Natural killer cell treated with Interleukin-12 subunit alpha and Interleukin-12 subunit beta and Interleukin-15 and Interleukin-18, amount 100 ng/mL, for 72 hours (primary cell): ENCODE measurements at regions not wholly inside any gene's neighbourhood (a gene's known extent, or its start where the extent isn't known, plus 50 kb on each side); places are given as distances from the start of the nearest gene placed in this dataset.
"Not testable (repeated sequence)": the region's sequence is repeated elsewhere in the genome, so short reads cannot be mapped to it uniquely, and the experiment has no call there.

Experiments
- ATAC-seq, 2 donors: fragments of 150-1000 bp; cut with Tn5 transposase in 1 of 2; sonication (Bioruptor Pico), chemical (Tn5 transposase) in 1 of 2; 2 replicates each; pipeline ENCODE4 v1.10.0; 2021
- DNase-seq: peaks from one replicate; pipeline ENCODE4 v3.0.0; 2022; ENCODE audit warnings: low spot score
- H3K27ac Mint-ChIP-seq, 2 donors: 1 replicate in 1 of 2; 2 replicates in 1 of 2; pipeline ENCODE4 v1.8.0; 2022; ENCODE audit warnings: mixed read lengths in 2 of 2, mild to moderate bottlenecking in 1 of 2, moderate library complexity in 1 of 2
- H3K27me3 Mint-ChIP-seq, 2 donors: 1 replicate in 1 of 2; 2 replicates in 1 of 2; pipeline ENCODE4 v1.8.0; 2022; ENCODE audit warnings: mixed read lengths in 2 of 2
- H3K36me3 Mint-ChIP-seq: one replicate; pipeline ENCODE4 v1.8.0; 2022; ENCODE audit warnings: mixed read lengths
- H3K4me1 Mint-ChIP-seq, 2 donors: 1 replicate in 1 of 2; 2 replicates in 1 of 2; pipeline ENCODE4 v1.8.0; 2022; ENCODE audit warnings: low read depth in 2 of 2, mixed read lengths in 2 of 2, mild to moderate bottlenecking in 1 of 2
- H3K4me3 Mint-ChIP-seq: one replicate; pipeline ENCODE4 v1.8.0; 2022; ENCODE audit warnings: mixed read lengths
- H3K9me3 Mint-ChIP-seq: 2 replicates; pipeline ENCODE4 v1.8.0; 2022; ENCODE audit warnings: mixed read lengths

- not testable (repeated sequence) for DNase-seq, H3K9me3 Mint-ChIP-seq, H3K27me3 Mint-ChIP-seq, H3K27ac Mint-ChIP-seq, ATAC-seq, H3K4me3 Mint-ChIP-seq, H3K36me3 Mint-ChIP-seq, H3K4me1 Mint-ChIP-seq
Measured at GRCh38 chr9:94438336-94438735, 109.9 kb upstream of the NUTM2F start.

DNA sequence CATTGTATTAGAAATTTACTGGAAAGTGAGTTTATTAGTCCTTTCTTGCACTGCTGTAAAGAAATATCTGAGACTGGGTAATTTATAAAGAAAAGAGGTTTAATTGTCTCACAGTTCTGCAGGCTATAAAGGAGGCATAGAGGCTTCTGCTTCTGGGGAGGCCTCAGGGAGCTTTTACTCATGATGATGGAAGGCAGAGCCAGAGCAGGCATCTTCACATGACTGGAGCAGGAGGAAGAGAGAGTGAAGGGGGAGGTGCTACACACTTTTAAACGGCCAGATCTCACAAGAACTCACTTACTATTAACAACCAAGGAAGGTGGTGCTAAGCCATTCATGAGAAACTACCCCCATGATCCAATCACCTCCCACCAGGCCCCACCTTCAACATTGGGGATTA is 112.7 kb upstream of the NUTM2F start:
- H3K36me3 Mint-ChIP-seq, H3K4me1 Mint-ChIP-seq, H3K27me3 Mint-ChIP-seq, H3K27ac Mint-ChIP-seq, H3K9me3 Mint-ChIP-seq, H3K4me3 Mint-ChIP-seq, DNase-seq, ATAC-seq: not testable (repeated sequence)

GRCh38 chr9:94441796-94442195 is 113.1 kb upstream of the PCAT7 start:
- ATAC-seq = no peak
- H3K36me3 Mint-ChIP-seq = peaks cover 10% of the 10 kb centered on the region
- H3K4me3 Mint-ChIP-seq = no peak overlapping the region
- no peaks in the 10 kb centered on the region for H3K27me3 Mint-ChIP-seq
- no peak for DNase-seq
- no peak overlapping the region for H3K27ac Mint-ChIP-seq
- no peaks in the 10 kb centered on the region for H3K9me3 Mint-ChIP-seq
- H3K4me1 Mint-ChIP-seq = peaks cover 0 to 2% of the 10 kb centered on the region in 2 donors

- Mint-ChIP-seq H3K4me3 (no peak overlapping the region), H3K9me3 (no peaks in the 10 kb centered on the region), H3K36me3 (peaks cover 10% of the 10 kb centered on the region), H3K4me1 (peaks cover 0 to 2% of the 10 kb centered on the region in 2 donors), H3K27me3 (no peaks in the 10 kb centered on the region), H3K27ac (no peak overlapping the region)
- ATAC-seq (no peak), DNase-seq (no peak)
Measured at GRCh38 chr9:94443032-94443722, 111.7 kb upstream of the PCAT7 start.

DNA sequence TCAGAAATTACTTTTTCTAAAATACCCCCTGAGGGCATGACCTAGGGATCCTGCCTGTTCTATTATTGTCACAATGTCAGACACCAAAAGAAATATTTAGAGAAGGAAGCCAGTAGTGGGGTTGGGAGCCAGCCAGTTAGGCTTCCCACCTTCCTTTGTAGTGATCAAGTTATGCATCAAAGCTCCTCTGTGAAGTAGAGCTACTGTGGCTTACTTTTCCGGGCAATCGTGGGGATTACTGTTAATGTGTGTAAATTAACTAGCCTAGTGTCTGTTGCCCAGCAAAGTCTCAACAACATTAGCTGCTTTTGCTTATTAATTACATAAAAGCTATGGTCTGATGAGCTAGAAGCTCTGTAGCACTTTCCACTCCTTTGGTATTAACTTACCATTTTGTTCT is 109.0 kb upstream of the PCAT7 start:
- ATAC-seq (no peak), DNase-seq (no peak)
- no peak overlapping the region for H3K4me3 Mint-ChIP-seq
- H3K27me3 Mint-ChIP-seq = no peaks in the 10 kb centered on the region
- peaks cover 15% of the 10 kb centered on the region for H3K36me3 Mint-ChIP-seq
- H3K4me1 Mint-ChIP-seq = peaks cover 0 to 2% of the 10 kb centered on the region in 2 donors
- H3K27ac Mint-ChIP-seq = no peak overlapping the region
- no peaks in the 10 kb centered on the region for H3K9me3 Mint-ChIP-seq

GRCh38 chr9:94449486-94449885 is 105.4 kb upstream of the PCAT7 start:
- no peaks in the 10 kb centered on the region for H3K27me3 Mint-ChIP-seq
- H3K9me3 Mint-ChIP-seq = no peaks in the 10 kb centered on the region
- no peak overlapping the region for H3K27ac Mint-ChIP-seq
- peaks cover 12% of the 10 kb centered on the region for H3K36me3 Mint-ChIP-seq
- H3K4me3 Mint-ChIP-seq = no peak overlapping the region
- no peak for ATAC-seq
- DNase-seq = no peak
- H3K4me1 Mint-ChIP-seq = no peaks in the 10 kb centered on the region

DNA sequence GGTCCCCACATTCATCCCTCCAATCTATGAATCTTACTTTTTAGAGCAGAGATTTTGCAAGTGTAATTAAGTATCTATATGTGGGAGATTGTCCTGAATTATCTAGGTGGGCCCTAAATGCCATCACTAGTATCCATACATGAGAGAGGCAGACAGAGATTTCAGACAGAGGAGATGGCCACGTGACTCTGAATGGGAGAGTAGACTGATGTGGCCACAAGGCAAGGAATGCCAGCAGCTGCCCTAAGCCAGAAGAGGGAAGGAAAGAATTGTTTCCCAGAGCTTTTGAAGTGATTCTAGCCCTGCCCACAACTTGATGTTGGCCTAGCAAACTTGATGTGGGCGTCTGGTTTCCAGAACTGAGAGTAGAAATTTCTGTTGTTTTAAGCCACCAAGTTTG is 90.1 kb upstream of the PCAT7 start:
- ATAC-seq = no peak
- peaks cover 48% of the 10 kb centered on the region for H3K36me3 Mint-ChIP-seq
- H3K27ac Mint-ChIP-seq = no peak overlapping the region
- no peak for DNase-seq
- H3K9me3 Mint-ChIP-seq = peaks cover 22% of the 10 kb centered on the region
- H3K4me3 Mint-ChIP-seq = no peak overlapping the region
- no peaks in the 10 kb centered on the region for H3K4me1 Mint-ChIP-seq
- peaks cover 0 to 2% of the 10 kb centered on the region in 2 donors for H3K27me3 Mint-ChIP-seq

GRCh38 chr9:94472063-94472462 is 82.8 kb upstream of the PCAT7 start:
- H3K27ac Mint-ChIP-seq, DNase-seq, ATAC-seq: not testable (repeated sequence)

DNA sequence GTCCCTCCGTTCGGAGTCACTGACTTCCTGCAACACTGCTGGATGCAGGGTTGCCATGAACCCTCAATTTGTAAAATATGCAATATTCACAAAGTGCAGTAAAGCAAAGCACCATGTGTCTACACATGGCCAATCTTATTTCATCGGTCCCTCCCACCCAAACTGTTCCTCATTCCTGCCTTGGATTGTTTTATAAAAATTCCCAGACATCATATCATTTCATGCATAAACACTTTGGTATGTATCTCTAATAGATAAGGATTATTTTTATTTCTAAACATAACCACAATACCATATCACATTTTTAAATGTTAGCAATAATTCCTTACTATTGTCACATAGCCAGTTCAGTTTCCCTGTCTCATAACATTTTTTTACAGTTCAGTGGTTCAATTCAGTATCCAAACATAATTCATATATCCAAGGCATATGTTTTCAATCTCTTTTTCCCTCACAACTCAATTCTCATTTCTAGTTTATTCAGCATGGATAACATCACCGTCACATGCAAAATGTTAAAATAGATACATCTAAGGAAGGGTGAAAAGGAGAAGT is 82.0 kb upstream of the PCAT7 start:
- ATAC-seq = no peak
- no peak for DNase-seq
- H3K9me3 Mint-ChIP-seq = peaks cover 9% of the 10 kb centered on the region

More at GRCh38 chr9:94472063-94472462, 82.8 kb upstream of the PCAT7 start:
- peaks cover 14 to 19% of the 10 kb centered on the region in 2 donors for H3K27me3 Mint-ChIP-seq
- peaks cover 17% of the 10 kb centered on the region for H3K36me3 Mint-ChIP-seq
- not testable (repeated sequence) for H3K4me3 Mint-ChIP-seq, H3K4me1 Mint-ChIP-seq
- H3K9me3 Mint-ChIP-seq = peaks cover 12% of the 10 kb centered on the region

GRCh38 chr9:94478755-94479730 is 75.8 kb upstream of the PCAT7 start:
- ATAC-seq (peak; percentile 33 to 56), DNase-seq (no peak)
- Mint-ChIP-seq H3K36me3 (no peaks in the 10 kb centered on the region), H3K27me3 (peaks cover 26 to 29% of the 10 kb centered on the region in 2 donors), H3K9me3 (no peaks in the 10 kb centered on the region), H3K4me3 (no peak overlapping the region), H3K27ac (no peak overlapping the region), H3K4me1 (peaks cover 0 to 5% of the 10 kb centered on the region in 2 donors)

More for the DNA sequence above, 82.0 kb upstream of the PCAT7 start:
- Mint-ChIP-seq H3K27ac (no peak overlapping the region), H3K4me1 (no peaks in the 10 kb centered on the region), H3K36me3 (peaks cover 13% of the 10 kb centered on the region), H3K27me3 (peaks cover 18 to 25% of the 10 kb centered on the region in 2 donors), H3K4me3 (no peak overlapping the region)

DNA sequence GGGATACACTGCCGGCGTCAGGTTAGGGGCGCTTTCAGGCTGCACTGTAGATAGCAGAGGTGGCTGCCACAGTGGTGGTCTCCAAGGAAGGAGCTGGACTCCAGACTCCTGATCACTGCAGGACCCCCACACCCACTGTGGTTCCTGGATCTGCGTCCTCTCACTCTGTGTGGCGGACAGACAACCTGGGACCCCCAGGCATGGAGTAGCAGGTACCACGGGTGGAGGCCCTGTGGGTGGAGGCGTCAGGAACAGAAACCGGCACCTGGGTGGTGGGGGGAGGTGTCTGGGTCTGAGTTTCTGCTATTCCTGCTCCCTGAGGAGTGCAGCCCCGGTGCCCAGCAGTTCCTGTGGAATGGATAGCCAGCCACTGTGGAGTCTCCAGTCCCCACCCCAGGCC is 75.1 kb upstream of the PCAT7 start:
- ATAC-seq = peak; percentile 28 to 33
- no peak for DNase-seq
- no peaks in the 10 kb centered on the region for H3K9me3 Mint-ChIP-seq
- H3K36me3 Mint-ChIP-seq = no peaks in the 10 kb centered on the region
- H3K4me1 Mint-ChIP-seq = peaks cover 0 to 5% of the 10 kb centered on the region in 2 donors
- H3K27ac Mint-ChIP-seq = no peak overlapping the region
- no peak overlapping the region for H3K4me3 Mint-ChIP-seq
- peaks cover 23 to 28% of the 10 kb centered on the region in 2 donors for H3K27me3 Mint-ChIP-seq

DNA sequence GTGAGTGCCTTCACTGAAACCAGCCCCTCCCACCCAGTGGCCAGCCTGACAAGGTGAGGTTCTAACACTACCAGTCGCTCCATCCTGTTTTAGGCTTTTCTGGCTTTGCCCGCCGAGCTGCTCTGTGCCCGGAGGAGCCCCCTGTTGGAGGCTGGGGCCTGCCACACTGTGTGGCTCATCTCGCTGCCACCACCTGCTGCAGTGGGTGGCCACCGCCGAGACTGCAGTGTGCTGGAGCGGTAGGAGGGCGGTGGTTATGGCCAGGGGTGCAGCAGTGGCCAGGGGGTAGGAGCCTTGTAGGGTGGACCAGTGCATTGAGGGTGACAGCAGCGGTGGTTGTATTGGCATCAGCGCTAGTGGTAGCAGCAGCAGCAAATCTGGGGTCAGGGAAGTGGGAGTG is 74.7 kb upstream of the PCAT7 start:
- H3K9me3 Mint-ChIP-seq = no peaks in the 10 kb centered on the region
- no peak for DNase-seq
- peak; percentile 53 to 61 for ATAC-seq
- peaks cover 20 to 24% of the 10 kb centered on the region in 2 donors for H3K27me3 Mint-ChIP-seq
- no peaks in the 10 kb centered on the region for H3K36me3 Mint-ChIP-seq
- H3K4me3 Mint-ChIP-seq = no peak overlapping the region
- peaks cover 0 to 5% of the 10 kb centered on the region in 2 donors for H3K4me1 Mint-ChIP-seq
- no peak overlapping the region for H3K27ac Mint-ChIP-seq

DNA sequence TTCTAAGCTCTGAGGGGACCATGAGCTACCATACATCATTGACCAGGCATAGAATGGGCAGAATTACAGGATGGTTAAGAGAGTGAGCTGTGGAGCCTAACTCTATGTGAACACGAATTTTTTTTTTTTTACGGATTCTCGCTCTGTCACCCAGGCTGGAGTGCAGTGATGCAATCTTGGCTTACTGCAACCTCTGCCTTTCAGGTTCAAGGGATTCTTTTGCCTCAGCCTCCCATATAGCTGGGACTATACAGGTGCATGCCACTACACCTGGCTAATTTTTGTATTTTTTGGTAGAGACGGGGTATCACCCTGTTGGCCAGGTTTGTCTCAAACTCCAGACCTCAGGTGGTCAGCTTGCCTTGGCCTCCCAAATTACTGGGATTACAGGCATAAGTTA is 72.8 kb upstream of the PCAT7 start:
- ATAC-seq (no peak), DNase-seq (no peak)
- no peak overlapping the region for H3K27ac Mint-ChIP-seq
- peaks cover 0 to 5% of the 10 kb centered on the region in 2 donors for H3K4me1 Mint-ChIP-seq
- no peak overlapping the region for H3K4me3 Mint-ChIP-seq
- no peaks in the 10 kb centered on the region for H3K36me3 Mint-ChIP-seq
- no peaks in the 10 kb centered on the region for H3K9me3 Mint-ChIP-seq
- peaks cover 10 to 14% of the 10 kb centered on the region in 2 donors for H3K27me3 Mint-ChIP-seq

DNA sequence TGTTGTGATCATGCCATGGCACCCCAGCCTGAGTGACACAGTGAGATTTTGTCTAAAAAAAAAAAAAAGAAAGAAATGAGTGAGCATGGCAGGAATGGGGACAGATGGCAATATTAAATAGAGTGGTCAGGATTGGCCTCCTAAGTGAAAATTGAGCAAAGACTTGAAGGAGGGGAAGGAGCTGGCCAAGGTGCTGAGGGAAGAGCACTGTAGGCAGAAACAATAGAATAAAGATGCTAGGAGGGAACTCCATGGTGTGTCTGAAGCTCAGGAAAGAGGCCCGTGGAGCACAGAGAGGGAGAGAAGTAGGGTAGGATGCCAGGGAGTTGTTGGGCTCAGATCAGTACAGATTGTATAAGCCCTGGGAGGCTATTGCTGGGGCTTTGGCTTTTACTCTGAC is 64.4 kb upstream of the PCAT7 start:
- H3K27ac Mint-ChIP-seq = no peak overlapping the region
- no peak for DNase-seq
- H3K4me3 Mint-ChIP-seq = no peak overlapping the region
- H3K27me3 Mint-ChIP-seq = peaks cover 19 to 26% of the 10 kb centered on the region in 2 donors
- ATAC-seq = no peak
- H3K9me3 Mint-ChIP-seq = no peaks in the 10 kb centered on the region
- H3K4me1 Mint-ChIP-seq = no peaks in the 10 kb centered on the region
- H3K36me3 Mint-ChIP-seq = no peaks in the 10 kb centered on the region
